BE2C (cell line): ENCODE measurements at regions not wholly inside any gene's neighbourhood (a gene's known extent, or its start where the extent isn't known, plus 50 kb on each side); places are given as distances from the start of the nearest gene placed in this dataset.
A peak's percentile ranks its signal among the peaks of the same experiment; 100 is the strongest.

Experiments used
- DNase-seq: peaks from one replicate; pipeline ENCODE4 v3.0.0-alpha.2; 2020
- H3K27me3 ChIP-seq: fragments of 250-450 bp; sonication (Bioruptor Pico); 2 replicates; pipeline ENCODE4 v1.5.1; 2020; ENCODE audit warnings: mild to moderate bottlenecking
- H3K36me3 ChIP-seq: fragments of 250-450 bp; sonication (Bioruptor Pico); 2 replicates; pipeline ENCODE4 v1.5.1; 2020; ENCODE audit warnings: mild to moderate bottlenecking
- H3K4me1 ChIP-seq: fragments of 250-450 bp; sonication (Bioruptor Pico); 2 replicates; pipeline ENCODE4 v1.5.1; 2020
- H3K4me3 ChIP-seq: 2 replicates; pipeline ENCODE4 v1.5.1; 2011; ENCODE audit warnings: low read depth, low read length
- H3K9me3 ChIP-seq: fragments of 250-450 bp; sonication (Bioruptor Pico); 2 replicates; pipeline ENCODE4 v1.5.1; 2020
- TF ChIP-seq, protein P1 (sequence below): IDR thresholded peaks from 2 replicates; pipeline ENCODE4 v1.5.1; 2012; ENCODE audit warnings: mild to moderate bottlenecking, low read depth, low read length

DNA sequence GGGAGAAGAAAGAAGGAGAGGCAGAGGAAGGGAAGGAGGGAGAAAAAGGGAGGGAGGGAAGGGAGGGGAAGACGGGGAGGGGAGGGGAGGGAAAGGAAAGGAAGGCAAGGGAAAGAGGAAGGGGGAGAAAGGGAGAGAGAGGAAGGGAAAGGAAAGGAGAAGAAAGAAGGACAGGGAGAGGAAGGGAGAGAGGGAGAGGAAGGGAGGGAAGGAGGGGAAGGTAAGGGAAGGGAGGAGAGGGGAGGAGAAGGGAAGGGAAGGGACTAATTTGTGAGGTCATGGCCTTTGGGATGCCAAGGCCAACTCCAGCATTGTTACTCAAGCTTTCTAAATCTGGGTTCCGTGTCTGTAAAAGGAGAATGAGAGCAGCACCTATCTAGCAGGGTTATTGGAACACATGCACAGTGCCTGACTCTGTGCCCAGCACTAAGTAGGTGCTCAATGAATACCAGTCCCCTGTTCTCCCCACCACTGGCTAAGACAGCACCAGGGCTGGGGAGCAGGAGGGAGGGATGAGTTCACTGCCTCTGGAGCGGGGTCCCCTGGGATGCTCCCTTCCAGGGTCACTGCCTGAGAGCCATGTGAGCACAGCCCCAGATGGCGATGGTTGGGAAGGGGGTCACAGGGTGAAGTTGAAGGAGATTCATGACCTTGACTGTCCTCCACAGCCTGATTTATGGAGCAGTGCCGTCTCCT, 560.1 kb upstream of the TBX3 start:
- no peaks in the 10 kb centered on the region; the same call in 1 of the 2 replicates for H3K36me3 ChIP-seq
- no peaks in the 10 kb centered on the region for H3K9me3 ChIP-seq
- TF ChIP-seq, protein P1, sequence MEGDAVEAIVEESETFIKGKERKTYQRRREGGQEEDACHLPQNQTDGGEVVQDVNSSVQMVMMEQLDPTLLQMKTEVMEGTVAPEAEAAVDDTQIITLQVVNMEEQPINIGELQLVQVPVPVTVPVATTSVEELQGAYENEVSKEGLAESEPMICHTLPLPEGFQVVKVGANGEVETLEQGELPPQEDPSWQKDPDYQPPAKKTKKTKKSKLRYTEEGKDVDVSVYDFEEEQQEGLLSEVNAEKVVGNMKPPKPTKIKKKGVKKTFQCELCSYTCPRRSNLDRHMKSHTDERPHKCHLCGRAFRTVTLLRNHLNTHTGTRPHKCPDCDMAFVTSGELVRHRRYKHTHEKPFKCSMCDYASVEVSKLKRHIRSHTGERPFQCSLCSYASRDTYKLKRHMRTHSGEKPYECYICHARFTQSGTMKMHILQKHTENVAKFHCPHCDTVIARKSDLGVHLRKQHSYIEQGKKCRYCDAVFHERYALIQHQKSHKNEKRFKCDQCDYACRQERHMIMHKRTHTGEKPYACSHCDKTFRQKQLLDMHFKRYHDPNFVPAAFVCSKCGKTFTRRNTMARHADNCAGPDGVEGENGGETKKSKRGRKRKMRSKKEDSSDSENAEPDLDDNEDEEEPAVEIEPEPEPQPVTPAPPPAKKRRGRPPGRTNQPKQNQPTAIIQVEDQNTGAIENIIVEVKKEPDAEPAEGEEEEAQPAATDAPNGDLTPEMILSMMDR, result no peak
- no peak overlapping the region for H3K4me3 ChIP-seq
- DNase-seq, result no peak
- no peaks in the 10 kb centered on the region for H3K27me3 ChIP-seq
- no peaks in the 10 kb centered on the region; the same call in 1 of the 2 replicates for H3K4me1 ChIP-seq

DNA sequence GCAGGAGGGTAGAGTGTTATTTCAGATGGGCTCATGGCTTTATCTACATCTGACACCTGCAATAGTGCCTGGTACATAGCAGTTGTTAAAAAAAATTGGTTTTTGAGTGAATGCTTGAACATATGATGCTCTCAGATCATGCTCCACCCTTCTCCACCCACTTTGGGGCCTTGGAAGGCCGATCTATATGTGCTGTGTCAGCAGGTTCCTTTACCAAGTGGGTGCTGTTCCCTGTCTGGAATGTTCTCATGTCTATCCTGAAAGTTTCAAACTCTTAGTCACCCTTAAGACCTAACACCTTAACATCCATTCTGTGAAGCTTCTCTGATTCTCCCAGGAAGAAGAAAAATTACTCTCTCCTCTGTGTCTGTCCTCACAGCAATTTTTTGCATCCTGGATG, 556.3 kb upstream of the TBX3 start:
- TF ChIP-seq, protein P1, result no peak
- H3K36me3 ChIP-seq, result no peaks in the 10 kb centered on the region
- DNase-seq, result no peak
- H3K4me3 ChIP-seq, result no peak overlapping the region
- H3K4me1 ChIP-seq, result peaks cover 12% of the 10 kb centered on the region
- no peaks in the 10 kb centered on the region for H3K27me3 ChIP-seq
- no peaks in the 10 kb centered on the region for H3K9me3 ChIP-seq

GRCh38 chr12:115235880-115236279, 551.9 kb upstream of the TBX3 start:
- Histone ChIP-seq H3K9me3 (no peaks in the 10 kb centered on the region), H3K27me3 (no peaks in the 10 kb centered on the region), H3K4me1 (peaks cover 28% of the 10 kb centered on the region), H3K4me3 (no peak overlapping the region), H3K36me3 (no peaks in the 10 kb centered on the region)
- TF ChIP-seq, protein P1, result no peak
- no peak for DNase-seq

DNA sequence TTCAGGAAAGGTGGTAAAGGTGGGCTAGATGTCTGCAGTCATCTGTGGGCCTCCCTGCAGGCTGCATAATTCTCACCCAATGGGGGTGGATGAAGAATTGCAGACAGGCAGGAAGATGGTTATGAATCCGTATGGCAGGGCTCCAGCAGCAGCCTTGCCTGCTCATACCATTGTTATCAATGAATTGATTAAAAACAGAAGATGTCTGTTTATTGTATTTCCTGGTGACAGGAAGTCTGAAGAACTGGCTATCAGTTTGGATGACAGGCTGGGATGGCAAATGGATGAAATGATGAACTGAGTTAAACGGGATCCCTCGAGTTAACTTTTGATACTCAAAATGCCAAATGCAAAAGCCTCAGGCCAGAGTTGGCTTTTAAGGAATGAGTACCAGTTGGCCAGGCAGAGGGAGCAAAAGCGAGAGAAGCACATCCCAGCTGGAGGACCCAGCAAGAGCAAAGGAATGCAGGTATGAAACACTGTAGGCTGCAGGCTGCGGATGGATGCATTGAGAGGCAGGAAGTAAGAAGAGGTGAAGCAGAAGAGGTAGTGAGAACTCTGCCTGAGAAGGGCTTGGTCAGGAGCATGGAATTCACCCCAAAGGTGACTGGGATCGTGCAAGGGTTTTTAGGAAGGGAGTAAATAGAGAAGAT, 550.0 kb upstream of the TBX3 start:
- H3K36me3 ChIP-seq, result no peaks in the 10 kb centered on the region
- TF ChIP-seq, protein P1, result 0 out of 2 replicates have a peak, but pooled peaks have one; percentile 14
- peaks cover 28% of the 10 kb centered on the region for H3K4me1 ChIP-seq
- H3K27me3 ChIP-seq, result no peaks in the 10 kb centered on the region
- no peaks in the 10 kb centered on the region for H3K9me3 ChIP-seq
- peak; percentile 87 for DNase-seq
- 0 out of 2 replicates have a peak overlapping the region, but pooled peaks have one; percentile 10 for H3K4me3 ChIP-seq

DNA sequence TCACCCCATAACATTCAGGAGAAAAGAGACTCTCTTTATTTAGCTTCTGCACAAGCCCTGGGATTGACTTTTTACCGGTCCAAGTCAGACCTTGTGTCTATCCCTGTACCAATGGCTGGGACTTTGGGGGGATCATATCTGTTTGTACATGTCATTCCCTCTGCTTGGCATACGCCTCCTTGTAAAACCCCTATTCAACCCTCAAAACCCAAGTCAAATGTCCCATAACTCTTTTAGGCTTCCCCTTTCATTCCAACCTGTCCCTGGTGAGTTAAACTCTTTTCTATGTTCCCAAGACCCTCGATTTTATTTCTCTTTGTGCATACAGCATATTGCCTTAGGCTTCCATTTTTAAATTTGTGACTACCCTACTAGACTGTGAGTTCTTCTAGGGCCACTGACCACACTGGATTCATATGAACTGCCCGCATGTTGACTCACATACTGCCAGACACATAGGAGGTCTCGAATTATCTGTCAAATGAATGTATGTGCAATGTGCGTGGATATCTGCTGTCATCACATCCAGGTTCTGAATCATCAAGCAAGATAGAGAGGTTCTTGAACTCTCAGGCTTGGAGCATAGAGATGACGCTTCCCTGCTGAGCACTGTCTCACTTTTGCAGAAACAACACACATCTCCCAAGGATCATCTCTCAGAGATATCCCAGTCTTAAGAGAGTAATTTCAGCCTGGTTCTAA, 548.6 kb upstream of the TBX3 start:
- Histone ChIP-seq H3K4me3 (no peak overlapping the region), H3K36me3 (no peaks in the 10 kb centered on the region), H3K27me3 (no peaks in the 10 kb centered on the region), H3K9me3 (no peaks in the 10 kb centered on the region), H3K4me1 (peaks cover 28% of the 10 kb centered on the region)
- DNase-seq, result peak; percentile 34
- TF ChIP-seq, protein P1, result no peak
